Astrocyte (in vitro differentiated cells and primary cell): ENCODE measurements at regions not wholly inside any gene's neighbourhood (a gene's known extent, or its start where the extent isn't known, plus 50 kb on each side); places are given as distances from the start of the nearest gene placed in this dataset.

Source experiments
- DNase-seq: peaks from one replicate; pipeline ENCODE4 v3.0.0-alpha.2; 2010; ENCODE audit warnings: low read depth
- FAIRE-seq: peaks from 2 replicates; lab custom pipeline; 2011; peaks lifted over from hg19 to GRCh38; lab: Jason Lieb, UNC
- H2AFZ ChIP-seq: 2 replicates; pipeline ENCODE4 v1.6.0; 2012; ENCODE audit warnings: low read depth, low read length, inconsistent platforms
- H3K27ac ChIP-seq: 2 replicates; pipeline ENCODE4 v1.5.1; 2011; ENCODE audit warnings: low read depth, low read length, inconsistent platforms
- H3K27me3 ChIP-seq: 2 replicates; pipeline ENCODE4 v1.6.0; 2011; ENCODE audit warnings: low read length, inconsistent platforms; ENCODE audit not compliant: insufficient read depth
- H3K36me3 ChIP-seq: 2 replicates; pipeline ENCODE4 v1.5.1; 2011; ENCODE audit warnings: low read length, inconsistent platforms; ENCODE audit not compliant: insufficient read depth
- H3K4me1 ChIP-seq: 2 replicates; pipeline ENCODE4 v1.5.1; 2011; ENCODE audit warnings: low read length, inconsistent platforms; ENCODE audit not compliant: insufficient read depth
- H3K4me2 ChIP-seq: 2 replicates; pipeline ENCODE4 v1.6.0; 2012; ENCODE audit warnings: low read length, inconsistent platforms
- H3K4me3 ChIP-seq: 2 replicates; pipeline ENCODE4 v1.5.1; 2011; ENCODE audit warnings: low read depth, mild to moderate bottlenecking, low read length, inconsistent platforms; ENCODE audit not compliant: insufficient read depth
- H3K79me2 ChIP-seq: 2 replicates; pipeline ENCODE4 v1.6.0; 2012; ENCODE audit warnings: mild to moderate bottlenecking, low read length, inconsistent platforms; ENCODE audit not compliant: insufficient read depth
- H3K9ac ChIP-seq: 2 replicates; pipeline ENCODE4 v1.6.0; 2012; ENCODE audit warnings: mild to moderate bottlenecking, low read length, inconsistent platforms
- H3K9me3 ChIP-seq: 2 replicates; pipeline ENCODE4 v1.5.1; 2012; ENCODE audit warnings: low read depth, mild to moderate bottlenecking, low read length, inconsistent platforms; ENCODE audit not compliant: insufficient read depth
- H4K20me1 ChIP-seq: 2 replicates; pipeline ENCODE4 v1.6.0; 2012; ENCODE audit warnings: low read length, inconsistent platforms; ENCODE audit not compliant: insufficient read depth
- H3K27ac Mint-ChIP-seq: one replicate; pipeline ENCODE4 v1.8.0; 2021; ENCODE audit warnings: mild to moderate bottlenecking, mixed read lengths; ENCODE audit not compliant: unreplicated experiment
- H3K27me3 Mint-ChIP-seq: one replicate; pipeline ENCODE4 v1.8.0; 2021; ENCODE audit warnings: low read depth, mixed read lengths; ENCODE audit not compliant: unreplicated experiment
- H3K36me3 Mint-ChIP-seq: one replicate; pipeline ENCODE4 v1.8.0; 2021; ENCODE audit warnings: low read depth, mixed read lengths; ENCODE audit not compliant: unreplicated experiment
- H3K4me1 Mint-ChIP-seq: one replicate; pipeline ENCODE4 v1.8.0; 2021; ENCODE audit warnings: low read depth, mixed read lengths; ENCODE audit not compliant: unreplicated experiment
- H3K4me3 Mint-ChIP-seq: one replicate; pipeline ENCODE4 v1.8.0; 2021; ENCODE audit warnings: mild to moderate bottlenecking, moderate library complexity, mixed read lengths; ENCODE audit not compliant: unreplicated experiment
- H3K9me3 Mint-ChIP-seq: one replicate; pipeline ENCODE4 v1.8.0; 2021; ENCODE audit warnings: mild to moderate bottlenecking, mixed read lengths; ENCODE audit not compliant: unreplicated experiment
- EZH2 ChIP-seq: IDR thresholded peaks from 2 replicates; pipeline ENCODE4 v1.6.1; 2012; ENCODE audit warnings: mild to moderate bottlenecking, low read length, inconsistent platforms; ENCODE audit not compliant: insufficient read depth
- TF ChIP-seq, protein P1 (sequence below): IDR thresholded peaks from 2 replicates; pipeline ENCODE4 v1.5.1; 2011; ENCODE audit warnings: low read depth, mild to moderate bottlenecking, inconsistent platforms, low read length, moderate library complexity; ENCODE audit not compliant: insufficient read depth

- TF ChIP-seq, protein P1, sequence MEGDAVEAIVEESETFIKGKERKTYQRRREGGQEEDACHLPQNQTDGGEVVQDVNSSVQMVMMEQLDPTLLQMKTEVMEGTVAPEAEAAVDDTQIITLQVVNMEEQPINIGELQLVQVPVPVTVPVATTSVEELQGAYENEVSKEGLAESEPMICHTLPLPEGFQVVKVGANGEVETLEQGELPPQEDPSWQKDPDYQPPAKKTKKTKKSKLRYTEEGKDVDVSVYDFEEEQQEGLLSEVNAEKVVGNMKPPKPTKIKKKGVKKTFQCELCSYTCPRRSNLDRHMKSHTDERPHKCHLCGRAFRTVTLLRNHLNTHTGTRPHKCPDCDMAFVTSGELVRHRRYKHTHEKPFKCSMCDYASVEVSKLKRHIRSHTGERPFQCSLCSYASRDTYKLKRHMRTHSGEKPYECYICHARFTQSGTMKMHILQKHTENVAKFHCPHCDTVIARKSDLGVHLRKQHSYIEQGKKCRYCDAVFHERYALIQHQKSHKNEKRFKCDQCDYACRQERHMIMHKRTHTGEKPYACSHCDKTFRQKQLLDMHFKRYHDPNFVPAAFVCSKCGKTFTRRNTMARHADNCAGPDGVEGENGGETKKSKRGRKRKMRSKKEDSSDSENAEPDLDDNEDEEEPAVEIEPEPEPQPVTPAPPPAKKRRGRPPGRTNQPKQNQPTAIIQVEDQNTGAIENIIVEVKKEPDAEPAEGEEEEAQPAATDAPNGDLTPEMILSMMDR: no peak
- no peak overlapping the region for H3K27ac ChIP-seq
- H3K36me3 ChIP-seq: no peaks in the 10 kb centered on the region
- H3K27me3 Mint-ChIP-seq: no peaks in the 10 kb centered on the region
- no peaks in the 10 kb centered on the region for H3K4me1 ChIP-seq
- peaks cover 1% of the 10 kb centered on the region for H3K9me3 Mint-ChIP-seq
- no peak overlapping the region for H3K4me3 Mint-ChIP-seq
- H2AFZ ChIP-seq: no peak overlapping the region
- no peaks in the 10 kb centered on the region for H3K27me3 ChIP-seq
- no peak for DNase-seq
- no peaks in the 10 kb centered on the region for H4K20me1 ChIP-seq
- H3K9ac ChIP-seq: no peak overlapping the region
- no peaks in the 10 kb centered on the region for H3K79me2 ChIP-seq
- no peak overlapping the region for H3K4me3 ChIP-seq
- H3K36me3 Mint-ChIP-seq: no peaks in the 10 kb centered on the region
- H3K4me1 Mint-ChIP-seq: no peaks in the 10 kb centered on the region
- no peak overlapping the region for H3K4me2 ChIP-seq
- H3K9me3 ChIP-seq: no peaks in the 10 kb centered on the region
- no peak overlapping the region for H3K27ac Mint-ChIP-seq
- no peak for FAIRE-seq
These were observed 495.0 kb upstream of the SLIT2 start for GRCh38 chr4:19756661-19757060.

DNA sequence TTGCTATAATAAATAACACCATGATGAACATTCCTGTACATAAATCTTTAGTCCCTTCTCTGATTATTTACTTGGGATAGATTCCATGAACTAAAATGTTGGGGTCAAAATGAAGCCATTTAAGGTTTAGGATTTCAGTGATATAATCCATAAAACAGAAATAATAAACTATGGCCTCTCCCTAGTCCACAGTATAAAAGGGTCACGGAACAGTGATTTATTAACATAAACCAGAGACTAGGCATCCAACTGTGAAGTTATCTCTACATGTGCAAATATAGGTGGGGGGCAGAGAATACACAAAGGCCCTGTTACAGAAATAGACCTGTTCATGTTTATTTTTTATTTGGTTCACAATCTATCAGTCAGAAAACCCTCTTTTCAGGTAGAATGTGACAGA is 499.1 kb upstream of the SLIT2 start:
- Mint-ChIP-seq H3K27me3 (no peaks in the 10 kb centered on the region), H3K9me3 (peaks cover 1% of the 10 kb centered on the region), H3K36me3 (no peaks in the 10 kb centered on the region), H3K27ac (no peak overlapping the region), H3K4me1 (peaks cover 4% of the 10 kb centered on the region), H3K4me3 (no peak overlapping the region)
- H4K20me1 ChIP-seq: no peaks in the 10 kb centered on the region
- H3K36me3 ChIP-seq: no peaks in the 10 kb centered on the region
- no peak overlapping the region for H3K4me2 ChIP-seq
- no peak overlapping the region for H3K27ac ChIP-seq
- TF ChIP-seq, protein P1: no peak
- no peak for TF ChIP-seq EZH2
- H3K9ac ChIP-seq: no peak overlapping the region
- H3K9me3 ChIP-seq: no peaks in the 10 kb centered on the region
- H3K4me1 ChIP-seq: no peaks in the 10 kb centered on the region
- FAIRE-seq (no peak), DNase-seq (no peak)
- H3K4me3 ChIP-seq: no peak overlapping the region
- no peak overlapping the region for H2AFZ ChIP-seq
- no peaks in the 10 kb centered on the region for H3K79me2 ChIP-seq
- H3K27me3 ChIP-seq: no peaks in the 10 kb centered on the region

DNA sequence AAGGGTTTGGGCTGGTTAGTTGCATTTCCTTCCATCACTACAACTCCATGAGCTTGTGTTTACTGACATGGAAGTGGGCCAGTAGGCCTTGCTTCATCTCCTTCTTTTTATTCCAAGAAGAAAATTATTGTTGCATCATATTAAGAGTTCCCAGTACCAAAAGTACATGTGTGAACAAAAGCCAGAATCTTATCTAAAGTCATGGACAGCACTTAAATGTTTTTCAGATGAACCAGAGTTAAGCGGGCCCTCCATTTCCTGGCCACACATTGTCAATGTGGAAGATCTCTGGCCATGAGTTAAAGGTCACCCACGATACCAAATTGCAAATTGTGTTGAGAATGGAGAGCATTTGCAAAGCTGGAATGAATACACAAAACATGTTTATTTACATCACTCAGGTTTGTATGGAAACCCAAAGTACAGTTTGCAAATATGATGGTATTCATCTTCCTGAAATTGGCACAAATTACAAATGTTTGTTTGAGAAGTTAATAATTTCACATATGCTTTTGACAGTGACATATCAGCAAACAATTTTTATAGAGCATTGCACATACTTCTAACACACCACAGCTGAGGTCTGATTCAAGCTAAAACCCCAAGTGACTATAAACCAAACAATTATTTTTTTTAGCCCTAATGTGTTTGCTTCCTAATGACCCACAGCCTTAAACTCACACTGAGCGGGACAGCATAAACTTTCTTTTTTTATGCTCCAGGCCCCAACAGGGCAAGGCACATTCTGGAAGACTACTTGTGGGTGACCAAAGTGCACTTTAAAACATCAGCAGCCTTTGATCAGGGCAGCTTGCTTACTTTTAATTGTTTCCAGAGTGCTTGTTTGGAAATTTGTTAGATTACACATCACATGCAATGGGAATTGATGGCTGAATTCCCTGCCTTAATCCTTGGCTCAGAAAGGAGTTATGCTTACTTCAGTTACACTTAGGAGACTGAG is 502.9 kb upstream of the SLIT2 start:
- H3K4me3 ChIP-seq: no peak overlapping the region
- H3K79me2 ChIP-seq: no peaks in the 10 kb centered on the region
- Mint-ChIP-seq H3K27ac (no peak overlapping the region), H3K4me1 (peaks cover 4% of the 10 kb centered on the region), H3K4me3 (no peak overlapping the region), H3K36me3 (no peaks in the 10 kb centered on the region), H3K27me3 (no peaks in the 10 kb centered on the region), H3K9me3 (peaks cover 2% of the 10 kb centered on the region)
- FAIRE-seq (no peak), DNase-seq (peak; percentile 75)
- TF ChIP-seq EZH2: no peak
- TF ChIP-seq, protein P1: no peak
- H3K9me3 ChIP-seq: no peaks in the 10 kb centered on the region
- no peak overlapping the region for H3K27ac ChIP-seq
- no peaks in the 10 kb centered on the region for H3K36me3 ChIP-seq
- no peaks in the 10 kb centered on the region for H3K4me1 ChIP-seq
- no peaks in the 10 kb centered on the region for H4K20me1 ChIP-seq
- no peak overlapping the region for H3K4me2 ChIP-seq
- H2AFZ ChIP-seq: no peak overlapping the region
- no peaks in the 10 kb centered on the region for H3K27me3 ChIP-seq
- no peak overlapping the region for H3K9ac ChIP-seq
